Right ventricle myocardium superior (tissue), 1 donor: ENCODE measurements at regions not wholly inside any gene's neighbourhood (a gene's known extent, or its start where the extent isn't known, plus 50 kb on each side); places are given as distances from the start of the nearest gene placed in this dataset.
A peak's percentile ranks its signal among the peaks of the same experiment; 100 is the strongest.
"Not testable (repeated sequence)": the region's sequence is repeated elsewhere in the genome, so short reads cannot be mapped to it uniquely, and the experiment has no call there.

Experiments used
- ATAC-seq: fragments of 200-7000 bp; cut with Tn5 transposase; one replicate; pipeline ENCODE4 v1.9.1; 2020; ENCODE audit warnings: mild to moderate bottlenecking; ENCODE audit not compliant: poor library complexity
- DNase-seq: peaks from one replicate; pipeline ENCODE4 v3.0.0-alpha.2; 2020
- intact Hi-C: fragments of 100-400 bp; cut with DNase I; formaldehyde crosslinking; loops from one replicate; pipeline ENCODE4 v1.11.2; 2022
- donor health status: DM: no; HTN: yes; CAD: no; lungs with severe emphysema.

DNA sequence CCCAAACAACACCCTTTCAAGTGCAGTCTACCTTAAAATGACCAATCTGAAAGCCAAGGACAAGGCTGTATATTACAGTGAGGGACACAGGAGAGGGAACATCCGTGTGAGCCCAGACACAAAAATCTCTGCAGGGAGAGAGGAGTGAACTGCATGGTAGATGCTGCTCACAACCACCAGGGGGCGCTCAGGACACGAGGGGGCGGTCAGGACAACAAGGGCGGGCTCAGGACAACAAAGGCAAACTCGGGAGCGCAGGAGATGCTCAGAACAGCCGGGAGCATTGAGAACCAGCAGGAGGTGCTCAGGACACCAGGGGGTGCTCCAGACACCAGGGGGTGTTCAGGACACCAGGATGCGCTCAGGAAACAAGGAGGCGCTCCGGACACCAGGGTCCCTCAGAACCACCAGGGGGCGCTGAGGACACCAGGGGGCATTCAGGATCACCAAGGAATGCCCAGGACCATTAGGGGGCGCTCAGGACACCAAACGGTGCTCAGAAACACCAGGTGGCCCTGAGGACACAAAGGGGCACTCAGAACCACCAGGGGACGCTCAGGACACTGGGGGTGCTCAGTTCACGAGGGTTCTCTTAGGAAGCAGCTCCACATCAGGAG lies 357.0 kb downstream of the TP53TG3F start:
- ATAC-seq, DNase-seq, intact Hi-C loops: not testable (repeated sequence)

DNA sequence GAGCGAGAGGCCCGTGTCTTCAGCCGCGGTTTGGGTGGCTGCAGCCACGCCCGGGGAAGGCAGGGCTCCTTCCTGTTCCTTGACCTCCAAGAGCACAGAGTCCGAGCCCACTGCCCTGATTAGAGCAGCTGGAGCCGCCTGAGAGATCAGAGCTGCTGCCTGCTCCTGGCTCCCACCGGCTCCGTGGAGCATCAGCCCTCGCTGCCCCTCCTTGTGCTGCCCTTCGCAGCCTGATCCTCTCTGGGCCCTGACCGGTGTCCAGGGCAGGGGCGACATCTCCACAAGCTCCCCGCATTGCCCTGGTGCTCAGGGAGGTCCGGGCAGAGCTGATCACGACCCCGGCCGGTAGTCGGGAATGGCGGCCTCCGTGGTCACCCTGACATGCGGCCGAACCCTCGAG lies 365.3 kb downstream of the TP53TG3F start:
- DNase-seq: peak; percentile 22
- ATAC-seq, intact Hi-C loops: not testable (repeated sequence)

DNA sequence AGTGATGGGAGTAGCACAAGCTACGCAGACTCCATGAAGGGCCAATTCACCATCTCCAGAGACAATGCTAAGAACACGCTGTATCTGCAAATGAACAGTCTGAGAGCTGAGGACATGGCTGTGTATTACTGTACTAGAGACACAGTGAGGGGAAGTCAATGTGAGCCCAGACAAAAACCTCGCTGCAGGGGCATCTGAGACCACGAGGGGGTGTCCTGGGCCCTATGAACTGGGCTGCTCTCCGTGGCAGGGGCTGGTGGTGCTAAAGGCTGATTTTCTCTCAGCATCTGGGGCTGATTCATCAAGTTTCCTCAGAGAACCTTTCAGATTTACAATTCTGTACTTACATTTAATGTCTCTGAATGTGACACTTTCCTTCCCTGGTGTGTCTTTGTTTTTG lies 368.1 kb downstream of the TP53TG3F start:
- ATAC-seq, intact Hi-C loops, DNase-seq: not testable (repeated sequence)

DNA sequence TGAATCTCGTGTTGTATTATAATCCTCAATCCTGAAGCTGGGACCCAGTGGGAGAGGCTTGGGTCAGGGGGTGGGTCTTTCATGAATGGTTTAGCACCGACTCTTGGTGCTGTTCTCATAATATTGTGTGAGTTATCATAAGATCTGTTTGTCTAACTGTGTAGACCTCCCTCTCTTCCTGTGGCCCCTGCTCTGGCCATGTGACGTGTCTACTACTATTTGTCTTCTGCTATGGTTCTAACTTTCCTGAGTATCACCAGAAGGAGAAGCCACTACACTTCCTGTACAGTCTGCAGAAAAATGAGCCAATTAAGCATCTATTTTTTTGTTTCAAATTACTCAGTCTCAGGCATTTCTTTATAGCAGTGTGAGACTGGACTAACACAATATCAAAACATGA lies 379.7 kb downstream of the TP53TG3F start:
- DNase-seq: not testable (repeated sequence)

DNA sequence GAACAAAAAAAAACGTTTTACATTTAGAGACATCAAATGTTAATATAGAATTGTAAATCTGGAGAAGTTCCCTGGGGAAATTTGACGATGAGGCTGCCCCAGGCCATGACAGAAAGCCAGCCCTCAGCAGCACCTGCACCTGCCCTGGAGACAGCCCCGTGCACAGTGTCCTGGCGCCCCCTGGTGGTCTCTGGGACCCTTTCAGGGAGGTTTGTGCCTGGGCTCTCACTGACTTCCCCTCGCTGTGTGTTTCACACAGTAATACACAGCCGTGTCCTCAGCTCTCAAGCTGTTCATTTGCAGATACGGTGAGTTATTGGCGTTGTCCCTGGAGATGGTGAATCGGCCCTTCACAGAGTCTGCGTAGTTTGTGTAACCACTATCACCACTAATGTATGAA lies 385.1 kb downstream of the TP53TG3F start:
- ATAC-seq, intact Hi-C loops: not testable (repeated sequence)
- peak; percentile 47 for DNase-seq

More for the DNA sequence above, 379.7 kb downstream of the TP53TG3F start:
- ATAC-seq, intact Hi-C loops: not testable (repeated sequence)
